Activated B cell treated with CpG ODN at 0.5 μM for 24 hours (primary cell): ENCODE measurements at regions not wholly inside any gene's neighbourhood (a gene's known extent, or its start where the extent isn't known, plus 50 kb on each side); places are given as distances from the start of the nearest gene placed in this dataset.

Source experiments
- ATAC-seq: fragments of 200-7000 bp; cut with Tn5 transposase; one replicate; pipeline ENCODE4 v1.10.0; 2021; ENCODE audit warnings: low read depth, mild to moderate bottlenecking, moderate library complexity
- CTCF ChIA-PET: fragments of 350-600 bp; sonication (Branson Sonifier 250); formaldehyde crosslinking; loops from one replicate; lab custom pipeline; 2021; ENCODE audit warnings: antibody characterized with exemption; lab: Charles Lee
- POLR2A ChIA-PET: fragments of 350-600 bp; sonication (Branson Sonifier 250); formaldehyde crosslinking; loops from one replicate; lab custom pipeline; 2021; ENCODE audit warnings: antibody characterized with exemption; lab: Charles Lee
- DNase-seq: peaks from one replicate; pipeline ENCODE4 v3.0.0; 2022
- H3K27ac Mint-ChIP-seq: one replicate; pipeline ENCODE4 v1.8.0; 2020; ENCODE audit warnings: mixed read lengths
- H3K27me3 Mint-ChIP-seq: one replicate; pipeline ENCODE4 v1.8.0; 2021; ENCODE audit warnings: mixed read lengths
- H3K36me3 Mint-ChIP-seq: one replicate; pipeline ENCODE4 v1.8.0; 2021; ENCODE audit warnings: low read depth, mixed read lengths
- H3K4me1 Mint-ChIP-seq: one replicate; pipeline ENCODE4 v1.8.0; 2021; ENCODE audit warnings: mixed read lengths
- H3K4me3 Mint-ChIP-seq: one replicate; pipeline ENCODE4 v1.8.0; 2020; ENCODE audit warnings: mild to moderate bottlenecking, mixed read lengths
- H3K9me3 Mint-ChIP-seq: one replicate; pipeline ENCODE4 v1.8.0; 2020; ENCODE audit warnings: mixed read lengths
- intact Hi-C: fragments of 100-400 bp; cut with micrococcal nuclease; formaldehyde crosslinking; loops from one replicate; pipeline ENCODE4 v1.15.1; 2024
- TF ChIP-seq, protein P1 (sequence below): fragments of 200-600 bp; IDR thresholded peaks from one replicate; pipeline ENCODE4 v1.8.0; 2022; ENCODE audit warnings: antibody characterized with exemption, mild to moderate bottlenecking

DNA sequence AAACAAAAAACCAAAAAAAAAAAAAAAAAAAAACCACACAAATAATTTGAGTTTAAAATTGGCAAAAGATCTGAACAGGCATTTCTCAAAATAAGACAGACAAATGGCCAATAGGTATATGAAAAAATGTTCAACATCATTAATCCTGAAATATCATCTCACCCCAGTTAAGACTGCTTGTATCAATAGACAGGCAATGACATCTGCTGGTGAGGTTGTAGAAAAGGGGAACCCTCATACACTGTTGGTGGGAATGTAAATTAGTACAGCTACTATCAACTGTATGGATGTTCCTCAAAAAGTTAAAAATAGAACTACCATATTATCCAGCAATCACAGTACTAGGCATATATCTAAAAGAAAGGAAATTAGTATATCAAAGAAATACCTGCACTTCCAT, 523.1 kb downstream of the XIRP2 start:
- POLR2A ChIA-PET, result no interaction called here
- no peak for ATAC-seq

DNA sequence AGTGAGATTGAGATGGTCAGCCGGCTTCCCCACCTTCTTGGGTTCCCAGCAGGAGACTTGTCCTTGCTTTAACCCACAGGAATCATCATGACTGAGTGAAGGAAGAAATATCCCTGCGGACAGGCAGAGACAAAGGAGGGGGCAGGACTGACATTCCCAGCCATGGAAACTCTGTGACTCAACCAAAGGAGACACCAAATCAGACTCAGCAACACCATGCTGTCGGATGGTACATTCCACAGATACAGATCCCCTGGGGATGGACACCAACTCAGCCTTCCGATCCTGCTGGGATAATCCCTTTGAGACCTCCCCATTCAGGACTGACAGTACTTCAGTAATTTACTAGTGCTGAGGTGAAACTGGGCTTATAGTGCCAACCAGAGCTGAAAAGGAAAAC, 518.3 kb downstream of the XIRP2 start:
- Mint-ChIP-seq H3K36me3 (no peaks in the 10 kb centered on the region), H3K9me3 (no peaks in the 10 kb centered on the region), H3K4me1 (no peaks in the 10 kb centered on the region), H3K27me3 (no peaks in the 10 kb centered on the region), H3K27ac (no peak overlapping the region), H3K4me3 (no peak overlapping the region)
- ATAC-seq (no peak), DNase-seq (no peak)
- POLR2A ChIA-PET, result no interaction called here
- TF ChIP-seq, protein P1, sequence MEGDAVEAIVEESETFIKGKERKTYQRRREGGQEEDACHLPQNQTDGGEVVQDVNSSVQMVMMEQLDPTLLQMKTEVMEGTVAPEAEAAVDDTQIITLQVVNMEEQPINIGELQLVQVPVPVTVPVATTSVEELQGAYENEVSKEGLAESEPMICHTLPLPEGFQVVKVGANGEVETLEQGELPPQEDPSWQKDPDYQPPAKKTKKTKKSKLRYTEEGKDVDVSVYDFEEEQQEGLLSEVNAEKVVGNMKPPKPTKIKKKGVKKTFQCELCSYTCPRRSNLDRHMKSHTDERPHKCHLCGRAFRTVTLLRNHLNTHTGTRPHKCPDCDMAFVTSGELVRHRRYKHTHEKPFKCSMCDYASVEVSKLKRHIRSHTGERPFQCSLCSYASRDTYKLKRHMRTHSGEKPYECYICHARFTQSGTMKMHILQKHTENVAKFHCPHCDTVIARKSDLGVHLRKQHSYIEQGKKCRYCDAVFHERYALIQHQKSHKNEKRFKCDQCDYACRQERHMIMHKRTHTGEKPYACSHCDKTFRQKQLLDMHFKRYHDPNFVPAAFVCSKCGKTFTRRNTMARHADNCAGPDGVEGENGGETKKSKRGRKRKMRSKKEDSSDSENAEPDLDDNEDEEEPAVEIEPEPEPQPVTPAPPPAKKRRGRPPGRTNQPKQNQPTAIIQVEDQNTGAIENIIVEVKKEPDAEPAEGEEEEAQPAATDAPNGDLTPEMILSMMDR, result no peak
- intact Hi-C loops, result no loop called here
- CTCF ChIA-PET, result no interaction called here

More for the DNA sequence above, 523.1 kb downstream of the XIRP2 start:
- Mint-ChIP-seq H3K27ac (no peak overlapping the region), H3K4me1 (no peaks in the 10 kb centered on the region), H3K36me3 (no peaks in the 10 kb centered on the region), H3K4me3 (no peak overlapping the region), H3K27me3 (no peaks in the 10 kb centered on the region), H3K9me3 (peaks cover 9% of the 10 kb centered on the region)
- intact Hi-C loops, result no loop called here
- CTCF ChIA-PET, result no interaction called here
- TF ChIP-seq, protein P1, result no peak
- no peak for DNase-seq

DNA sequence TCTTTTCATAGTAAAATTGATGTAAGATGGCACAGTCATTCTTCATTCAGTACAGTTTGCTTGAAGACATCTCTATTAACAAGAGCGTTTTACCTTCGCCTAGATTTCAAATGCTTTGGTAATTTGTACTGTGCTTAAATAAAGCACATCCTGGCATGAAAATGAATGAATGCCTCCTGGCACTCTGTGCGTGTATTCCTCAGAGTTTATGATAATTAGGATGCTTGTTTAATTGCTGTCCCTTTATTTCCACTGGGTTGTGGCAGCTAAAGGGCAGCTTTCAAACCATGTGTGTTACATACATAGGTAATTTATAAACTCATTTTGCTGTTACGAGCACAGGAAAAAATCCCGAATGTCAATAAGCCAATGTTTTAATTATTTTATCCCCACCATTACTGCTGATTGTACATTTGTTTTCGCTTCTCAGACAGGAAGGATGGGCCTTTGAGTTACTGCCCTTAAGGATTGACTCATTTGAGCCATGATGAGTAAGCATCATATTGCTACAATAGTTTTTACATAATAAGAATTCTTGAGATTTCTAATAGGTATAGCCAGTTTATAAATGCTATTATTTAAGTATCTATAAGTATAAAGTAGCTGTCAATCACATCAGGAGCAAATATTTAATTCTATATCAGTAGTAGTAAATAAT, 516.5 kb downstream of the XIRP2 start:
- intact Hi-C loops, result no loop called here
- CTCF ChIA-PET, result no interaction called here
- no peak for DNase-seq
- H3K36me3 Mint-ChIP-seq, result no peaks in the 10 kb centered on the region
- H3K27ac Mint-ChIP-seq, result no peak overlapping the region
- POLR2A ChIA-PET, result no interaction called here
- TF ChIP-seq, protein P1, result no peak
- ATAC-seq, result no peak
- no peaks in the 10 kb centered on the region for H3K9me3 Mint-ChIP-seq
- no peaks in the 10 kb centered on the region for H3K4me1 Mint-ChIP-seq
- H3K27me3 Mint-ChIP-seq, result no peaks in the 10 kb centered on the region
- no peak overlapping the region for H3K4me3 Mint-ChIP-seq

- Mint-ChIP-seq H3K4me1 (no peaks in the 10 kb centered on the region), H3K4me3 (no peak overlapping the region), H3K9me3 (peaks cover 4% of the 10 kb centered on the region), H3K27ac (no peak overlapping the region), H3K36me3 (no peaks in the 10 kb centered on the region), H3K27me3 (no peaks in the 10 kb centered on the region)
- DNase-seq, result no peak
- ATAC-seq, result no peak
- ChIA-PET CTCF (no interaction called here), POLR2A (no interaction called here)
- intact Hi-C loops, result no loop called here
- TF ChIP-seq, protein P1, result no peak
These were observed 513.0 kb downstream of the XIRP2 start for GRCh38 chr2:167401309-167401708.

GRCh38 chr2:167400546-167400945, 512.3 kb downstream of the XIRP2 start:
- ATAC-seq (no peak), DNase-seq (no peak)
- ChIA-PET CTCF (no interaction called here), POLR2A (no interaction called here)
- Mint-ChIP-seq H3K36me3 (no peaks in the 10 kb centered on the region), H3K9me3 (peaks cover 4% of the 10 kb centered on the region), H3K4me3 (no peak overlapping the region), H3K4me1 (no peaks in the 10 kb centered on the region), H3K27me3 (no peaks in the 10 kb centered on the region), H3K27ac (no peak overlapping the region)
- intact Hi-C loops, result no loop called here
- TF ChIP-seq, protein P1, result no peak
